Breast epithelium (tissue), 3 donors: ENCODE measurements at regions not wholly inside any gene's neighbourhood (a gene's known extent, or its start where the extent isn't known, plus 50 kb on each side); places are given as distances from the start of the nearest gene placed in this dataset.

Source experiments
- CTCF ChIP-seq, 3 donors: fragments of 450-650 bp; IDR thresholded peaks; one replicate each; pipeline ENCODE4 v1.5.1; 2016 to 2017; ENCODE audit warnings: antibody characterized with exemption in 3 of 3, mild to moderate bottlenecking in 3 of 3, moderate library complexity in 3 of 3
- POLR2A ChIP-seq: fragments of 450-650 bp; IDR thresholded peaks from one replicate; pipeline ENCODE4 v1.6.1; 2016; ENCODE audit warnings: antibody characterized with exemption, mild to moderate bottlenecking, moderate library complexity

GRCh38 chr12:125451408-125451807 lies 386.2 kb downstream of the AACS start:
- TF ChIP-seq POLR2A (no peak), CTCF (IDR thresholded peaks at IDR 0.05) (no peak)
